Osteoblast (primary cell): ENCODE measurements at regions not wholly inside any gene's neighbourhood (a gene's known extent, or its start where the extent isn't known, plus 50 kb on each side); places are given as distances from the start of the nearest gene placed in this dataset. TPM values are rescaled to one million over a fixed set of nuclear protein-coding genes. Genes with fewer than 3 reads are reported as not detected.

ENCODE experiments used
- small RNA-seq: library from RNA; depleted of rRNA; stranded (forward); fragments of <200 nt; gene quantifications from one replicate; pipeline ENCODE3, GENCODE V24; 2012

Small RNAs in the stretch of these regions (small RNA-seq; reads per million reads assigned to genes)
- not detected for gene MIR1233-2
